22Rv1 (cell line): ENCODE measurements at regions not wholly inside any gene's neighbourhood (a gene's known extent, or its start where the extent isn't known, plus 50 kb on each side); places are given as distances from the start of the nearest gene placed in this dataset.

Source experiments
- CTCF ChIP-seq: fragments of 450-650 bp; IDR thresholded peaks from 2 replicates; pipeline ENCODE4 v1.5.1; 2017; ENCODE audit warnings: mild to moderate bottlenecking
- ZFX ChIP-seq: fragments of 450-650 bp; IDR thresholded peaks from 2 replicates; pipeline ENCODE4 v1.6.1; 2017; ENCODE audit warnings: antibody characterized with exemption, borderline replicate concordance

- TF ChIP-seq CTCF (no peak), ZFX (no peak)
These were observed 236.4 kb downstream of the USP25 start for GRCh38 chr21:15966231-15966630.
